GM12878 (cell line): ENCODE measurements at regions not wholly inside any gene's neighbourhood (a gene's known extent, or its start where the extent isn't known, plus 50 kb on each side); places are given as distances from the start of the nearest gene placed in this dataset.

Experiments
- ATAC-seq: fragments of 200-7000 bp; cut with Tn5 transposase; 3 replicates; pipeline ENCODE4 v1.9.1; 2020; ENCODE audit warnings: mild to moderate bottlenecking, moderate library complexity
- BruUV-seq: library from RNA; stranded (reverse); fragments of 400-500 nt; replicated peaks from 2 replicates; lab custom pipeline; 2021; lab: Mats Ljungman, UMichigan
- CTCF ChIA-PET: fragments of 300-600 bp; sonication (Branson Sonifier 250); formaldehyde crosslinking; extraction: SDS; loops from one replicate; lab custom pipeline; 2021; ENCODE audit warnings: inconsistent platforms; lab: Yijun Ruan, JAX
- POLR2A ChIA-PET: fragments of 350-600 bp; formaldehyde crosslinking; extraction: SDS; loops from one replicate; lab custom pipeline; 2021; ENCODE audit warnings: inconsistent platforms; lab: Charles Lee
- RAD21 ChIA-PET: fragments of 300-600 bp; sonication (Branson Sonifier 250); formaldehyde crosslinking; loops from one replicate; lab custom pipeline; 2023; ENCODE audit warnings: antibody characterized with exemption; ENCODE audit not compliant: unreplicated experiment; lab: Charles Lee
- SMC1A ChIA-PET: fragments of 300-600 bp; sonication (Branson Sonifier 250); formaldehyde crosslinking; loops from one replicate; lab custom pipeline; 2023; ENCODE audit not compliant: unreplicated experiment, uncharacterized antibody; lab: Charles Lee
- DNase-seq: peaks from one replicate; pipeline ENCODE4 v3.0.0-alpha.2; 2011; ENCODE audit warnings: low read depth, low spot score
- FAIRE-seq: peaks from 3 replicates; lab custom pipeline; 2011; peaks lifted over from hg19 to GRCh38; lab: Jason Lieb, UNC
- H2AFZ ChIP-seq: 2 replicates; pipeline ENCODE4 v1.6.0; 2011; ENCODE audit warnings: low read depth, low read length, control low read depth; ENCODE audit not compliant: control insufficient read depth
- H3K27ac ChIP-seq: 2 replicates; pipeline ENCODE4 v1.5.1; 2011; ENCODE audit warnings: control low read depth; ENCODE audit not compliant: control insufficient read depth, insufficient read depth
- H3K27me3 ChIP-seq, 2 experiments: replicated peaks in 1 of 2; 2 replicates each; pipeline versions ENCODE4 v1.6.0 to v1.6.1; 2011; ENCODE audit warnings: low read length in 1 of 2; ENCODE audit not compliant: control insufficient read depth in 2 of 2, insufficient read depth in 2 of 2
- H3K36me3 ChIP-seq, 2 experiments: 2 replicates each; pipeline ENCODE4 v1.5.1; 2011; ENCODE audit warnings: low read length in 1 of 2; ENCODE audit not compliant: control insufficient read depth in 2 of 2, insufficient read depth in 2 of 2
- H3K4me1 ChIP-seq: 2 replicates; pipeline ENCODE4 v1.6.1; 2011; ENCODE audit warnings: mild to moderate bottlenecking, low read length, moderate library complexity, mixed read lengths; ENCODE audit not compliant: control insufficient read depth, insufficient read depth
- H3K4me2 ChIP-seq: 2 replicates; pipeline ENCODE4 v1.6.0; 2011; ENCODE audit warnings: control low read depth; ENCODE audit not compliant: control insufficient read depth, insufficient read depth
- H3K4me3 ChIP-seq: fragments of 200-600 bp; sonication (generic); 2 replicates; pipeline ENCODE4 v1.5.1; 2016
- H3K79me2 ChIP-seq: 2 replicates; pipeline ENCODE4 v1.6.0; 2011; ENCODE audit warnings: low read length; ENCODE audit not compliant: control insufficient read depth, insufficient read depth
- H3K9ac ChIP-seq: 2 replicates; pipeline ENCODE4 v1.8.0; 2011; ENCODE audit warnings: low read length, control low read depth, mixed read lengths; ENCODE audit not compliant: control insufficient read depth, insufficient read depth
- H3K9me3 ChIP-seq: replicated peaks from 3 replicates; pipeline ENCODE4 v1.5.1; 2011; ENCODE audit warnings: mild to moderate bottlenecking, low read length; ENCODE audit not compliant: control insufficient read depth, insufficient read depth
- H4K20me1 ChIP-seq: 2 replicates; pipeline ENCODE4 v1.6.0; 2011; ENCODE audit not compliant: control insufficient read depth, insufficient read depth
- ASH2L ChIP-seq: fragments of 300-600, 200-600 bp; sonication (generic); IDR thresholded peaks from 2 replicates; pipeline ENCODE4 v1.6.1; 2017; ENCODE audit warnings: low read depth, mild to moderate bottlenecking, borderline replicate concordance
- EED ChIP-seq: sonication (generic); IDR thresholded peaks from 2 replicates; pipeline ENCODE4 v1.6.1; 2016; ENCODE audit warnings: antibody characterized with exemption, low read depth
- IKZF1 ChIP-seq: fragments of 450-650 bp; conservative IDR thresholded peaks from 2 replicates; pipeline ENCODE4 v1.6.1; 2017; ENCODE audit warnings: antibody characterized with exemption, mild to moderate bottlenecking
- ZSCAN29 ChIP-seq: fragments of 450-650 bp; IDR thresholded peaks from 2 replicates; pipeline ENCODE4 v1.6.1; 2017; ENCODE audit warnings: mild to moderate bottlenecking, moderate library complexity
- WGBS: methylation state at CpG from one replicate; pipeline ENCODE4 v1.1.6; 2016; ENCODE audit warnings: low lambda C conversion rate; ENCODE audit not compliant: insufficient replicate concordance, insufficient coverage; ENCODE audit errors: missing lambda C conversion rate; 5-methylcytosine and 5-hydroxymethylcytosine counted together
- in situ Hi-C: fragments of 300-500 bp; cut with MboI; formaldehyde crosslinking; loops from 9 replicates; pipeline ENCODE4 v1.14.3; 2018; ENCODE audit warnings: mixed read lengths
- intact Hi-C: fragments of 100-400 bp; cut with micrococcal nuclease; formaldehyde crosslinking; loops from one replicate; pipeline ENCODE4 v1.14.2; 2022; ENCODE audit not compliant: unreplicated experiment

DNA sequence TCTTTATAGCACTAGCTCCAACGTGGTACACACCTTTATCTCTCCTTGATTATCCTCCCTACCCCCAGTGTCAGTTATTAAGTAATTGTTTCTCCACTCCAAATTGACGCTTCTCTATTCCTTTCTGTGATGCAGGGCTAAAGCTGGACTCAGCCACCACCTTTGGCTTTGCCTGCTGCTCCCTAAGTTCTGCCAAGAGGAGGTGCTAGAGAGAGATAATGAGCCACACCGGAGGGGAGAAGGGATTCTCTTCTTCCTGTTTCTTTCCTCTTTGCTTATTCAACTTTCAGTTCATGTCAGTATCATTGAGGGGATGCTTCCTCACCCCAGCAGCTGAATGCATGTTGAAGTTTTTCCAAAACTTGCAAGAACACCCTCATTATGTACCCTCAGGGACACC, 176.5 kb downstream of the GBA3 start:
- ChIA-PET POLR2A (interaction anchor here (1.1 kb wide), 1 partner anchor 26 kb away, joined by 3 read pairs; no protein-coding TSS in a partner anchor), SMC1A (interaction anchor here (0.7 to 1.5 kb wide), 5 partner anchors 28 to 512 kb away, joined by 3 to 4 read pairs (median 3); no protein-coding TSS in a partner anchor)
- no peak for FAIRE-seq
- H3K36me3 ChIP-seq, result no peaks in the 10 kb centered on the region
- no peak for TF ChIP-seq ASH2L
- no peak for TF ChIP-seq ZSCAN29
- TF ChIP-seq EED, result no peak
- TF ChIP-seq IKZF1, result 0 out of 2 replicates have a peak, but pooled peaks have one; percentile 19
- TF ChIP-seq, all 136 proteins: peak for 1
- in situ Hi-C loops (no loop called here), intact Hi-C loops (no loop called here)
- Histone ChIP-seq H3K9ac (no peak overlapping the region), H3K27ac (no peak overlapping the region), H4K20me1 (no peaks in the 10 kb centered on the region), H3K4me2 (no peak overlapping the region), H3K79me2 (no peaks in the 10 kb centered on the region), H2AFZ (no peak overlapping the region), H3K4me3 (no peak overlapping the region), H3K27me3 (no peaks in the 10 kb centered on the region), H3K9me3 (no peaks in the 10 kb centered on the region), H3K4me1 (no peaks in the 10 kb centered on the region)
- 2% methylated on average over 3 of the region's 3 CpGs for WGBS
- no TSS peak for BruUV-seq
- RAD21 ChIA-PET, result no interaction called here
- DNase-seq (no peak), ATAC-seq (peak; percentile 47)
- CTCF ChIA-PET, result interaction anchor here (1.0 to 1.8 kb wide), 5 partner anchors 9 to 30 kb away, joined by 3 to 6 read pairs (median 4); no protein-coding TSS in a partner anchor
